ENCODE measurements at regions not wholly inside any gene's neighbourhood (a gene's known extent, or its start where the extent isn't known, plus 50 kb on each side); places are given as distances from the start of the nearest gene placed in this dataset.

- no peak overlapping the region for H3K4me3 ChIP-seq (ENCODE audit: low read length)
- H4K20me1 ChIP-seq (ENCODE audit: control insufficient read depth, insufficient read depth, low read depth, low read length) = no peaks in the 10 kb centered on the region
Observed at GRCh38 chr15:35755237-35755802, 209.4 kb upstream of the DPH6 start.

GRCh38 chr15:35756623-35757022 is 210.7 kb upstream of the DPH6 start:
- no peak overlapping the region for H3K4me3 ChIP-seq (ENCODE audit: low read length)
- no peaks in the 10 kb centered on the region for H3K27me3 ChIP-seq (ENCODE audit: control insufficient read depth, low read length)
- H3K79me2 ChIP-seq (ENCODE audit: control insufficient read depth, low read length) = no peaks in the 10 kb centered on the region
- TF ChIP-seq CTCF (IDR thresholded peaks at IDR 0.05; ENCODE audit: low read depth, low read length, poor library complexity, severe bottlenecking) (no peak), EZH2phosphoT487 (IDR thresholded peaks at IDR 0.05; ENCODE audit: borderline replicate concordance, low read length) (no peak)
- no peaks in the 10 kb centered on the region for H3K36me3 ChIP-seq (ENCODE audit: control insufficient read depth, low read length)
- H3K4me1 ChIP-seq (ENCODE audit: control insufficient read depth, low read length) = peaks cover 7% of the 10 kb centered on the region
- H4K20me1 ChIP-seq (ENCODE audit: control insufficient read depth, insufficient read depth, low read depth, low read length) = no peaks in the 10 kb centered on the region
- H3K9me3 ChIP-seq (ENCODE audit: control insufficient read depth, insufficient read depth, low read length) = no peaks in the 10 kb centered on the region
- no peak overlapping the region for H3K27ac ChIP-seq (ENCODE audit: low read depth, low read length)
- no peaks in the 10 kb centered on the region for H3K9me2 ChIP-seq (replicated peaks; ENCODE audit: control insufficient read depth, low read length)
- H3K4me2 ChIP-seq (ENCODE audit: low read length) = no peak overlapping the region
- H3F3A ChIP-seq (ENCODE audit: control insufficient read depth, insufficient read depth) = no peaks in the 10 kb centered on the region

More at GRCh38 chr15:35755237-35755802, 209.4 kb upstream of the DPH6 start:
- Histone ChIP-seq H3K9me2 (replicated peaks; ENCODE audit: control insufficient read depth, low read length) (no peaks in the 10 kb centered on the region), H3K79me2 (ENCODE audit: control insufficient read depth, low read length) (no peaks in the 10 kb centered on the region), H3K27ac (ENCODE audit: low read depth, low read length) (no peak overlapping the region), H3K4me1 (ENCODE audit: control insufficient read depth, low read length) (peaks cover 11% of the 10 kb centered on the region), H3K4me2 (ENCODE audit: low read length) (no peak overlapping the region), H3F3A (ENCODE audit: control insufficient read depth, insufficient read depth) (no peaks in the 10 kb centered on the region), H3K27me3 (ENCODE audit: control insufficient read depth, low read length) (no peaks in the 10 kb centered on the region), H3K9me3 (ENCODE audit: control insufficient read depth, insufficient read depth, low read length) (no peaks in the 10 kb centered on the region), H3K36me3 (ENCODE audit: control insufficient read depth, low read length) (no peaks in the 10 kb centered on the region)
- TF ChIP-seq CTCF (IDR thresholded peaks at IDR 0.05; ENCODE audit: low read depth, low read length, poor library complexity, severe bottlenecking) (no peak), EZH2phosphoT487 (IDR thresholded peaks at IDR 0.05; ENCODE audit: borderline replicate concordance, low read length) (no peak)

- no peaks in the 10 kb centered on the region for H3F3A ChIP-seq (ENCODE audit: control insufficient read depth, insufficient read depth)
- H3K27ac ChIP-seq (ENCODE audit: low read depth, low read length) = no peak overlapping the region
- no peaks in the 10 kb centered on the region for H3K36me3 ChIP-seq (ENCODE audit: control insufficient read depth, low read length)
- no peak overlapping the region for H3K4me3 ChIP-seq (ENCODE audit: low read length)
- TF ChIP-seq EZH2phosphoT487 (IDR thresholded peaks at IDR 0.05; ENCODE audit: borderline replicate concordance, low read length) = no peak
- no peak for TF ChIP-seq CTCF (IDR thresholded peaks at IDR 0.05; ENCODE audit: low read depth, low read length, poor library complexity, severe bottlenecking)
- no peaks in the 10 kb centered on the region for H4K20me1 ChIP-seq (ENCODE audit: control insufficient read depth, insufficient read depth, low read depth, low read length)
- no peaks in the 10 kb centered on the region for H3K9me3 ChIP-seq (ENCODE audit: control insufficient read depth, insufficient read depth, low read length)
- H3K4me2 ChIP-seq (ENCODE audit: low read length) = no peak overlapping the region
- no peaks in the 10 kb centered on the region for H3K27me3 ChIP-seq (ENCODE audit: control insufficient read depth, low read length)
- H3K79me2 ChIP-seq (ENCODE audit: control insufficient read depth, low read length) = no peaks in the 10 kb centered on the region
- H3K4me1 ChIP-seq (ENCODE audit: control insufficient read depth, low read length) = peaks cover 4% of the 10 kb centered on the region; the same call in 1 of the 2 replicates
- no peaks in the 10 kb centered on the region for H3K9me2 ChIP-seq (replicated peaks; ENCODE audit: control insufficient read depth, low read length)
Observed at GRCh38 chr15:35757361-35757760, 211.4 kb upstream of the DPH6 start.
